ENCODE measurements at regions not wholly inside any gene's neighbourhood (a gene's known extent, or its start where the extent isn't known, plus 50 kb on each side); places are given as distances from the start of the nearest gene placed in this dataset.

GRCh38 chr1:163924041-163924440 lies 602.3 kb downstream of the NUF2 start:
- Histone ChIP-seq H3K36me3 (ENCODE audit: insufficient read depth, low read depth, low read length) (no peaks in the 10 kb centered on the region), H3K27me3 (ENCODE audit: insufficient read depth, low read length) (no peaks in the 10 kb centered on the region), H3K4me1 (ENCODE audit: insufficient read depth, low read length) (peaks cover 12% of the 10 kb centered on the region; the same call in 1 of the 2 replicates), H3K27ac (ENCODE audit: low read length) (no peak overlapping the region), H3K9me3 (ENCODE audit: insufficient read depth, low read depth, low read length) (no peaks in the 10 kb centered on the region), H3K4me3 (ENCODE audit: low read length) (no peak overlapping the region), H3K9ac (ENCODE audit: low read depth, low read length) (no peak overlapping the region)

- Histone ChIP-seq H3K9me3 (ENCODE audit: insufficient read depth, low read depth, low read length) (no peaks in the 10 kb centered on the region), H3K27me3 (ENCODE audit: insufficient read depth, low read length) (no peaks in the 10 kb centered on the region), H3K4me1 (ENCODE audit: insufficient read depth, low read length) (peaks cover 12% of the 10 kb centered on the region; the same call in 1 of the 2 replicates), H3K9ac (ENCODE audit: low read depth, low read length) (no peak overlapping the region; the same call in 1 of the 2 replicates), H3K27ac (ENCODE audit: low read length) (no peak overlapping the region), H3K36me3 (ENCODE audit: insufficient read depth, low read depth, low read length) (no peaks in the 10 kb centered on the region), H3K4me3 (ENCODE audit: low read length) (no peak overlapping the region)
Measured at GRCh38 chr1:163927493-163927892, 605.7 kb downstream of the NUF2 start.

GRCh38 chr1:163928069-163928468 lies 606.3 kb downstream of the NUF2 start:
- Histone ChIP-seq H3K36me3 (ENCODE audit: insufficient read depth, low read depth, low read length) (no peaks in the 10 kb centered on the region), H3K4me1 (ENCODE audit: insufficient read depth, low read length) (peaks cover 12% of the 10 kb centered on the region; the same call in 1 of the 2 replicates), H3K27ac (ENCODE audit: low read length) (no peak overlapping the region), H3K9me3 (ENCODE audit: insufficient read depth, low read depth, low read length) (no peaks in the 10 kb centered on the region), H3K4me3 (ENCODE audit: low read length) (no peak overlapping the region), H3K9ac (ENCODE audit: low read depth, low read length) (no peak overlapping the region; the same call in 1 of the 2 replicates), H3K27me3 (ENCODE audit: insufficient read depth, low read length) (no peaks in the 10 kb centered on the region)

- Histone ChIP-seq H3K9ac (ENCODE audit: low read depth, low read length) (no peak overlapping the region), H3K27ac (ENCODE audit: low read length) (no peak overlapping the region), H3K36me3 (ENCODE audit: insufficient read depth, low read depth, low read length) (no peaks in the 10 kb centered on the region), H3K4me3 (ENCODE audit: low read length) (no peak overlapping the region), H3K27me3 (ENCODE audit: insufficient read depth, low read length) (no peaks in the 10 kb centered on the region), H3K9me3 (ENCODE audit: insufficient read depth, low read depth, low read length) (no peaks in the 10 kb centered on the region), H3K4me1 (ENCODE audit: insufficient read depth, low read length) (peaks cover 15% of the 10 kb centered on the region; the same call in 1 of the 2 replicates)
Measured at GRCh38 chr1:163928651-163929050, 606.9 kb downstream of the NUF2 start.

- H3K4me3 ChIP-seq (ENCODE audit: low read length), result no peak overlapping the region
- H3K27ac ChIP-seq (ENCODE audit: low read length), result no peak overlapping the region
- H3K4me1 ChIP-seq (ENCODE audit: insufficient read depth, low read length), result peaks cover 13% of the 10 kb centered on the region; the same call in 1 of the 2 replicates
- no peaks in the 10 kb centered on the region for H3K9me3 ChIP-seq (ENCODE audit: insufficient read depth, low read depth, low read length)
- no peaks in the 10 kb centered on the region for H3K27me3 ChIP-seq (ENCODE audit: insufficient read depth, low read length)
- H3K36me3 ChIP-seq (ENCODE audit: insufficient read depth, low read depth, low read length), result no peaks in the 10 kb centered on the region
- H3K9ac ChIP-seq (ENCODE audit: low read depth, low read length), result no peak overlapping the region
Measured at GRCh38 chr1:163932901-163933300, 611.1 kb downstream of the NUF2 start.

GRCh38 chr1:163933437-163933836 lies 611.7 kb downstream of the NUF2 start:
- Histone ChIP-seq H3K9ac (ENCODE audit: low read depth, low read length) (no peak overlapping the region), H3K4me3 (ENCODE audit: low read length) (no peak overlapping the region), H3K4me1 (ENCODE audit: insufficient read depth, low read length) (peaks cover 7% of the 10 kb centered on the region; the same call in 1 of the 2 replicates), H3K27ac (ENCODE audit: low read length) (no peak overlapping the region), H3K9me3 (ENCODE audit: insufficient read depth, low read depth, low read length) (no peaks in the 10 kb centered on the region), H3K27me3 (ENCODE audit: insufficient read depth, low read length) (no peaks in the 10 kb centered on the region), H3K36me3 (ENCODE audit: insufficient read depth, low read depth, low read length) (no peaks in the 10 kb centered on the region)

GRCh38 chr1:163935738-163936374 lies 614.1 kb downstream of the NUF2 start:
- H3K9me3 ChIP-seq (ENCODE audit: insufficient read depth, low read depth, low read length), result no peaks in the 10 kb centered on the region
- peaks cover 3% of the 10 kb centered on the region; the same call in 1 of the 2 replicates for H3K4me1 ChIP-seq (ENCODE audit: insufficient read depth, low read length)
- no peaks in the 10 kb centered on the region for H3K27me3 ChIP-seq (ENCODE audit: insufficient read depth, low read length)
- H3K27ac ChIP-seq (ENCODE audit: low read length), result no peak overlapping the region
- no peak overlapping the region for H3K4me3 ChIP-seq (ENCODE audit: low read length)
- no peak overlapping the region for H3K9ac ChIP-seq (ENCODE audit: low read depth, low read length)
- no peaks in the 10 kb centered on the region for H3K36me3 ChIP-seq (ENCODE audit: insufficient read depth, low read depth, low read length)

- Histone ChIP-seq H3K9ac (ENCODE audit: low read depth, low read length) (no peak overlapping the region), H3K9me3 (ENCODE audit: insufficient read depth, low read depth, low read length) (peaks cover 5% of the 10 kb centered on the region; the same call in 1 of the 2 replicates), H3K4me1 (ENCODE audit: insufficient read depth, low read length) (no peaks in the 10 kb centered on the region), H3K27ac (ENCODE audit: low read length) (no peak overlapping the region), H3K27me3 (ENCODE audit: insufficient read depth, low read length) (no peaks in the 10 kb centered on the region), H3K36me3 (ENCODE audit: insufficient read depth, low read depth, low read length) (no peaks in the 10 kb centered on the region), H3K4me3 (ENCODE audit: low read length) (no peak overlapping the region)
Measured at GRCh38 chr1:163959622-163960021, 599.4 kb upstream of the PBX1 start.

- Histone ChIP-seq H3K4me1 (ENCODE audit: insufficient read depth, low read length) (no peaks in the 10 kb centered on the region), H3K4me3 (ENCODE audit: low read length) (no peak overlapping the region), H3K27me3 (ENCODE audit: insufficient read depth, low read length) (no peaks in the 10 kb centered on the region), H3K9ac (ENCODE audit: low read depth, low read length) (no peak overlapping the region), H3K27ac (ENCODE audit: low read length) (no peak overlapping the region), H3K9me3 (ENCODE audit: insufficient read depth, low read depth, low read length) (no peaks in the 10 kb centered on the region), H3K36me3 (ENCODE audit: insufficient read depth, low read depth, low read length) (no peaks in the 10 kb centered on the region)
Measured at GRCh38 chr1:163970151-163970550, 588.8 kb upstream of the PBX1 start.

- no peak overlapping the region for H3K4me3 ChIP-seq (ENCODE audit: low read length)
- H3K27ac ChIP-seq (ENCODE audit: low read length), result no peak overlapping the region
Measured at GRCh38 chr1:163970699-163971098, 588.3 kb upstream of the PBX1 start.

GRCh38 chr1:163973586-163973985 lies 585.4 kb upstream of the PBX1 start:
- Histone ChIP-seq H3K27ac (ENCODE audit: low read length) (no peak overlapping the region), H3K4me3 (ENCODE audit: low read length) (no peak overlapping the region), H3K9me3 (ENCODE audit: insufficient read depth, low read depth, low read length) (no peaks in the 10 kb centered on the region), H3K9ac (ENCODE audit: low read depth, low read length) (no peak overlapping the region), H3K36me3 (ENCODE audit: insufficient read depth, low read depth, low read length) (no peaks in the 10 kb centered on the region), H3K27me3 (ENCODE audit: insufficient read depth, low read length) (no peaks in the 10 kb centered on the region), H3K4me1 (ENCODE audit: insufficient read depth, low read length) (no peaks in the 10 kb centered on the region)

More at GRCh38 chr1:163970699-163971098, 588.3 kb upstream of the PBX1 start:
- H3K4me1 ChIP-seq (ENCODE audit: insufficient read depth, low read length), result no peaks in the 10 kb centered on the region
- no peaks in the 10 kb centered on the region for H3K27me3 ChIP-seq (ENCODE audit: insufficient read depth, low read length)
- no peaks in the 10 kb centered on the region for H3K36me3 ChIP-seq (ENCODE audit: insufficient read depth, low read depth, low read length)
- no peaks in the 10 kb centered on the region for H3K9me3 ChIP-seq (ENCODE audit: insufficient read depth, low read depth, low read length)
- H3K9ac ChIP-seq (ENCODE audit: low read depth, low read length), result no peak overlapping the region

GRCh38 chr1:163974120-163974519 lies 584.9 kb upstream of the PBX1 start:
- Histone ChIP-seq H3K9ac (ENCODE audit: low read depth, low read length) (no peak overlapping the region), H3K36me3 (ENCODE audit: insufficient read depth, low read depth, low read length) (no peaks in the 10 kb centered on the region), H3K4me1 (ENCODE audit: insufficient read depth, low read length) (no peaks in the 10 kb centered on the region), H3K4me3 (ENCODE audit: low read length) (no peak overlapping the region), H3K27ac (ENCODE audit: low read length) (no peak overlapping the region), H3K27me3 (ENCODE audit: insufficient read depth, low read length) (no peaks in the 10 kb centered on the region), H3K9me3 (ENCODE audit: insufficient read depth, low read depth, low read length) (no peaks in the 10 kb centered on the region)

Data from iPS-20b (cell line).